ENCODE measurements at regions not wholly inside any gene's neighbourhood (a gene's known extent, or its start where the extent isn't known, plus 50 kb on each side); places are given as distances from the start of the nearest gene placed in this dataset.

- Histone ChIP-seq H3K9me3 (replicated peaks; ENCODE audit: control insufficient read depth, insufficient read depth, low read length) (no peaks in the 10 kb centered on the region), H2AFZ (ENCODE audit: control insufficient read depth, low read depth, low read length) (no peak overlapping the region), H3K4me1 (ENCODE audit: control insufficient read depth, insufficient read depth, low read length) (no peaks in the 10 kb centered on the region), H3K9ac (ENCODE audit: control insufficient read depth, insufficient read depth, low read length) (no peak overlapping the region), H3K4me2 (ENCODE audit: control insufficient read depth, insufficient read depth) (no peak overlapping the region), H3K79me2 (ENCODE audit: control insufficient read depth, insufficient read depth, low read length) (no peaks in the 10 kb centered on the region), H4K20me1 (ENCODE audit: control insufficient read depth, insufficient read depth) (no peaks in the 10 kb centered on the region), H3K27me3 (replicated peaks in 1 of 2; ENCODE audit: control insufficient read depth in 2 of 2, insufficient read depth in 2 of 2, low read length in 1 of 2) (no peaks in the 10 kb centered on the region), H3K4me3 (no peak overlapping the region), H3K36me3 (ENCODE audit: control insufficient read depth in 2 of 2, insufficient read depth in 2 of 2, low read length in 1 of 2) (no peaks in the 10 kb centered on the region), H3K27ac (ENCODE audit: control insufficient read depth, insufficient read depth) (no peak overlapping the region)
- RAD21 ChIA-PET (ENCODE audit: unreplicated experiment), result no interaction called here
- in situ Hi-C loops (cut with MboI), result no loop called here
- intact Hi-C loops (cut with micrococcal nuclease; ENCODE audit: unreplicated experiment), result no loop called here
- ATAC-seq (no peak), DNase-seq (ENCODE audit: low read depth, low spot score) (no peak), FAIRE-seq (no peak)
- POLR2A ChIA-PET, result no interaction called here
- TF ChIP-seq EED (IDR thresholded peaks at IDR 0.05; ENCODE audit: low read depth) (no peak), MAX (IDR thresholded peaks at IDR 0.05; ENCODE audit: low read depth, low read length) (no peak), SMAD1 (IDR thresholded peaks at IDR 0.05; ENCODE audit: low read depth, partially characterized antibody) (no peak), ZNF384 (IDR thresholded peaks at IDR 0.05; ENCODE audit: borderline replicate concordance, low read depth, low read length) (no peak), NR2F1 (conservative IDR thresholded peaks at IDR 0.05) (no peak), CEBPB (IDR thresholded peaks at IDR 0.05; ENCODE audit: borderline replicate concordance in 1 of 2, low read depth in 2 of 2, low read length in 2 of 2) (no peak), SUPT20H (IDR thresholded peaks at IDR 0.05; ENCODE audit: borderline replicate concordance, control insufficient read depth, low read depth, low read length) (no peak), ZBTB33 (IDR thresholded peaks at IDR 0.05) (no peak), CHD1 (IDR thresholded peaks at IDR 0.05; ENCODE audit: low read depth, low read length) (no peak)
- WGBS (ENCODE audit: insufficient coverage, insufficient replicate concordance, low lambda C conversion rate, missing lambda C conversion rate), result 41% methylated on average over 6 of the region's 6 CpGs
- CTCF ChIA-PET, result no interaction called here
- BruUV-seq (replicated peaks), result no TSS peak
- SMC1A ChIA-PET (ENCODE audit: uncharacterized antibody, unreplicated experiment), result no interaction called here
Observed at GRCh38 chr5:179431221-179431824, 86.1 kb upstream of the ADAMTS2 start.
